Prostate gland (tissue), 2 donors: ENCODE measurements at regions not wholly inside any gene's neighbourhood (a gene's known extent, or its start where the extent isn't known, plus 50 kb on each side); places are given as distances from the start of the nearest gene placed in this dataset.

ENCODE experiments used
- DNase-seq: peaks from one replicate; pipeline ENCODE4 v3.0.0-alpha.2; 2019; ENCODE audit warnings: low spot score
- H3K27ac ChIP-seq, 2 donors: fragments of 200-600 bp; sonication (generic); 2 replicates each; pipeline ENCODE4 v1.5.1; 2017 to 2019
- H3K27me3 ChIP-seq: fragments of 200-600 bp; sonication (generic); replicated peaks from 2 replicates; pipeline ENCODE4 v1.5.1; 2019; ENCODE audit not compliant: insufficient read depth
- H3K36me3 ChIP-seq, 2 donors: fragments of 200-600 bp; sonication (generic); 1 replicate in 1 of 2; 2 replicates in 1 of 2; pipeline versions ENCODE4 v1.5.1 to v1.8.1; 2017 to 2019
- H3K4me1 ChIP-seq: fragments of 200-600 bp; sonication (generic); replicated peaks from 2 replicates; pipeline ENCODE4 v1.5.1; 2019
- H3K4me3 ChIP-seq, 2 donors: fragments of 200-600 bp; sonication (generic); 2 replicates each; pipeline ENCODE4 v1.5.1; 2017 to 2019
- H3K9me3 ChIP-seq: fragments of 200-600 bp; sonication (generic); 2 replicates; pipeline ENCODE4 v1.5.1; 2017
- CTCF ChIP-seq, 4 experiments: fragments of 200-600 bp in 2 of 4; fragments of 450-650 bp in 2 of 4; sonication (generic) in 2 of 4; IDR thresholded peaks; 1 replicate in 3 of 4; 2 replicates in 1 of 4; pipeline ENCODE4 v1.5.1; 2016 to 2019; ENCODE audit warnings: antibody characterized with exemption in 4 of 4, mild to moderate bottlenecking in 2 of 4, moderate library complexity in 2 of 4
- POLR2A ChIP-seq: fragments of 450-650 bp; IDR thresholded peaks from one replicate; pipeline ENCODE4 v1.6.1; 2016; ENCODE audit warnings: antibody characterized with exemption, mild to moderate bottlenecking
- POLR2AphosphoS5 ChIP-seq: sonication (generic); formaldehyde crosslinking; IDR thresholded peaks from one replicate; pipeline ENCODE4 v1.6.1; 2017; ENCODE audit warnings: antibody characterized with exemption
- WGBS: methylation state at CpG from one replicate; pipeline ENCODE4 v1.1.5; 2018; 5-methylcytosine and 5-hydroxymethylcytosine counted together
- intact Hi-C: fragments of 100-400 bp; cut with DNase I; formaldehyde crosslinking; loops from one replicate; pipeline ENCODE4 v1.14.2; 2022

- Histone ChIP-seq H3K9me3 (no peaks in the 10 kb centered on the region), H3K4me3 (no peak overlapping the region), H3K27ac (no peak overlapping the region), H3K27me3 (peaks cover 8% of the 10 kb centered on the region), H3K4me1 (no peaks in the 10 kb centered on the region), H3K36me3 (no peaks in the 10 kb centered on the region)
- intact Hi-C loops, result no loop called here
- no peak for DNase-seq
- TF ChIP-seq CTCF (IDR thresholded peaks at IDR 0.05) (no peak), POLR2AphosphoS5 (no peak), POLR2A (no peak)
- 94% methylated on average over 7 of the region's 7 CpGs for WGBS
These were observed 1374.5 kb downstream of the BRD1 start for GRCh38 chr22:48453171-48453570.

- 91% methylated on average over 10 of the region's 10 CpGs for WGBS
- TF ChIP-seq POLR2AphosphoS5 (no peak), POLR2A (no peak), CTCF (IDR thresholded peaks at IDR 0.05) (no peak)
- no peaks in the 10 kb centered on the region for H3K36me3 ChIP-seq
- DNase-seq, result no peak
- H3K27me3 ChIP-seq, result peaks cover 8% of the 10 kb centered on the region
- no peak overlapping the region for H3K27ac ChIP-seq
- no peaks in the 10 kb centered on the region for H3K9me3 ChIP-seq
- H3K4me3 ChIP-seq, result no peak overlapping the region
- intact Hi-C loops, result no loop called here
- no peaks in the 10 kb centered on the region for H3K4me1 ChIP-seq
These were observed 1374.9 kb downstream of the BRD1 start for GRCh38 chr22:48452766-48453165.

- Histone ChIP-seq H3K27me3 (peaks cover 8% of the 10 kb centered on the region), H3K36me3 (no peaks in the 10 kb centered on the region), H3K4me1 (no peaks in the 10 kb centered on the region), H3K9me3 (no peaks in the 10 kb centered on the region), H3K27ac (no peak overlapping the region), H3K4me3 (no peak overlapping the region)
- intact Hi-C loops, result no loop called here
- no peak for DNase-seq
- TF ChIP-seq POLR2AphosphoS5 (no peak), CTCF (IDR thresholded peaks at IDR 0.05) (no peak), POLR2A (no peak)
- 87% methylated on average over 11 of the region's 11 CpGs for WGBS
These were observed 1375.8 kb downstream of the BRD1 start for GRCh38 chr22:48451891-48452290.

- intact Hi-C loops, result no loop called here
- Histone ChIP-seq H3K27ac (no peak overlapping the region), H3K4me1 (no peaks in the 10 kb centered on the region), H3K27me3 (peaks cover 10% of the 10 kb centered on the region), H3K4me3 (no peak overlapping the region), H3K36me3 (no peaks in the 10 kb centered on the region), H3K9me3 (no peaks in the 10 kb centered on the region)
- no peak for TF ChIP-seq POLR2AphosphoS5
- TF ChIP-seq CTCF (IDR thresholded peaks at IDR 0.05), result no peak
- no peak for TF ChIP-seq POLR2A
- 72% methylated on average over 13 of the region's 13 CpGs for WGBS
- DNase-seq, result no peak
These were observed 1377.4 kb downstream of the BRD1 start for GRCh38 chr22:48450188-48450825.

- H3K36me3 ChIP-seq, result no peaks in the 10 kb centered on the region
- no peaks in the 10 kb centered on the region for H3K9me3 ChIP-seq
- no peak overlapping the region for H3K27ac ChIP-seq
- intact Hi-C loops, result no loop called here
- DNase-seq, result no peak
- H3K4me1 ChIP-seq, result no peaks in the 10 kb centered on the region
- H3K4me3 ChIP-seq, result no peak overlapping the region
- peaks cover 10% of the 10 kb centered on the region for H3K27me3 ChIP-seq
- TF ChIP-seq CTCF (IDR thresholded peaks at IDR 0.05) (no peak), POLR2AphosphoS5 (no peak), POLR2A (no peak)
- WGBS, result 69% methylated on average over 14 of the region's 15 CpGs
These were observed 1378.0 kb downstream of the BRD1 start for GRCh38 chr22:48449466-48450187.
